HG02678 (cell line): ENCODE measurements at regions not wholly inside any gene's neighbourhood (a gene's known extent, or its start where the extent isn't known, plus 50 kb on each side); places are given as distances from the start of the nearest gene placed in this dataset.
A peak's percentile ranks its signal among the peaks of the same experiment; 100 is the strongest.

Experiments
- ATAC-seq: cut with Tn5 transposase; IDR thresholded peaks from one replicate; pipeline ENCODE4 v1.9.1; 2021; ENCODE audit warnings: mild to moderate bottlenecking, moderate library complexity; ENCODE audit not compliant: unreplicated experiment

DNA sequence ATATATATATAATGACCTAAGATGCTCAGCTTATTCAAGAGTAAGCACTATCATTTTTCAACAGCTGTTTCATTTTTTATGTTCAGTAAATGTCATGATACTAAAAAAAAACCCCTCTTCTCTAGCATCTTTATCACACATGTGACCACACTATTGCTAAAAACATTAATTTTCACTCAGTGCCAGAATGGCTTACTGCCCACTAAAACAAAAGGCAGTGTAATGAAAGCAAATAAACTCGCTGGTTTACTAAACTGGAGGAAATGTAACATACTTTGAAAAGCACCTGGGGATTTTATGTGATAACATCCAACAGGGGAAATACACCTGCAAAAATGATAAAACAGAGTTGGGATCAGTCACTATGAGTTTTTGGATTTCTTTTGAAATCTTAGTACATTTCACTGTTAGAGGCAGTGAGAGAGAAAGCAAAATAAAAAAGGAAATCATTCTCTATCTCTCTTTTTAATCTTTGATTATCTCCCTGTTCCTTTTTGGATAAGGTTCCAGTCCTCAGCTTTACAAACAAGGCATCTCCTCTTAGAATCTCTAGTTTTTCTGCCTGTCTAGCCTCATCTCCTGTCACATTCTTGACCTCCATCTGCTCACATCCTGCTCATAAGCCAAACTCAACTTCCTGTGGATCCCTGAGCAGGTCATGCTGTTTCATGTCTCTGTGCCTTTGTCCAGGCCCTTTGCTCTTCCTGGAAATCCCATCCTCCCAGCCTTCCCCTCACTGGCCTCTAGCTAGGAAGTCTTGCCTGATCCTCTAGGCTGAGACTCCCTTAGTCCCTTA, 338.0 kb downstream of the MAN2A1 start:
- ATAC-seq = peak; percentile 52

- ATAC-seq = no peak
Observed at GRCh38 chr5:110031402-110032140, 341.8 kb downstream of the MAN2A1 start.

- ATAC-seq = no peak
Observed at GRCh38 chr5:110032376-110032775, 342.6 kb downstream of the MAN2A1 start.

DNA sequence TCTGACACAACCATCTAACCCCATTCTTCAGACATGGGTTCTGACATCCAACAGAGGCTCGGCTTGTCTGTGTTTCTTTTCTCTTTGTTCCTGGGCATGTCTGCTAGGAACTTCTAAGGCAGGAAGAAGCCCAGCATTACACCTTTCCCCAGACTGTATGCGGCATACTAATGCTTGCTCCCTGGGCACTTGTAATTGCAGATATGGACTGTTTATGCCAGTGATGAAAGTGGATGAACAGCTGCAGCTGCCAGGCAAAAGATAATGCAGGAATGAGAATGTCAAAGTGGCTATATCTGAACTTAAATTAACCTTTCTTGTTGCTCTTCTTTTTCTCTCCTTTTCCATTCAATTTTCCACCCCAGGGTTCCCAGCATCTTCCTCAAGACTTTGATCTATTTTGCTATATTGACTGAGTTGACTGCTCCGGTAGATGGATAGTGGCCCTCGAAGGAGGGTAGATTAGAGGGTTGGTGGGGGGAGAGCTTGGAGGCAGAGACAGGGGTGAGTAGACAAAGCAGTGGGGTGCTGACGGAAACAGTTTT, 344.4 kb downstream of the MAN2A1 start:
- ATAC-seq = no peak

GRCh38 chr5:110038297-110038997, 348.7 kb downstream of the MAN2A1 start:
- no peak for ATAC-seq

DNA sequence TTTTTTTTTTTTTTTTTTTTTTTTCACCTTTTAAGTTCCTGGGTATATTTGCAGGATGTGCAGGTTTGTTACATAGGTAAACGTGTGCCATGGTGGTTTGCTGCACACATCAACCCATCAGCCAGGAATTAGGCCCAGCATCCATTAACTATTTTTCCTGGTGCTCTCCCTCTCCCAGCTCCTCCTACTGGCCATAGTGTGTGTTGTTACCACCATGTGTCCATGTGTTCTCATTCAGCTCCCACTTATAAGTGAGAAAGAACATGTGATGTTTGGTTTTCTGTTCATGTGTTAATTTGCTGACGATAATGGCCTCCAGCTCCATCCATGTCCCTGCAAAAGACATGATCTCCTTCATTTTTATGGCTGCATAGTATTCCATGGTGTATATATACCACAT, 350.5 kb downstream of the MAN2A1 start:
- no peak for ATAC-seq

DNA sequence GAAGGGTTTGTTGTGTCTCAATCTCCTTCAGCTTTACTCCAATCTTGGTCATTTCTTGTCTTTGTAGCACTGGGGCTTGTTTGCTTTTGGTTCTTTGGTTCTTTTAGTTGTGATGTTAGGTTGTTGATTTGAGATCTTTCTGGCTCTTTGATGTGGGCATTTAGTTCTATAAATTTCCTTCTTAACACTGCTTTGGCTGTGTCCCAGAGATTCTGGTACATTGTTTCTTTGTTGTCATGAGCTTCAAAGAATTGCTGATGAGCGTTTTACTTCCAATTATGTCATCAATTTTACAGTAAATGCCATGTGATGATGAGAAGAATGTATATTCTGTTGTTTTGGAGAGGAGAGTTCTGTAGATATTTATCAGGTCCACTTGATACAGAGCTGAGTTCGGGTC, 353.3 kb downstream of the MAN2A1 start:
- no peak for ATAC-seq

DNA sequence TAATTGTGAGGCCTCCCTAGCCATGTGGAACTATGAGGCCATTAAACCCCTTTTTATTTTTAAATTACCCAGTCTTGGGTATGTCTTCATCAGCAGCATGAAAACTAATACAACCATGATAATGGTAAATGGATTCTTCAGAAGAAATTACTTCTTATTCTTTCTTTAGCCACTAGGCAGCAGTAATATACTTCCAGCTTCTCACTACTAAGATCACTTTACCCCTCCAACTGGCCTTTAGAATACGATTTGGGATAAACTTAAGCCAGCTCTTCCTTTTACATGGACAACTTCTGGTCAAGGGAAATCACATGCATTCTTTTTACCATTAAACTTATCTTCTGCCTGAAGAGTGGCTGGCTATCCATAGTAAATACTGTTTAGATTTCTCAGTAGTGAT, 355.4 kb downstream of the MAN2A1 start:
- ATAC-seq = no peak

GRCh38 chr5:110048491-110048890, 358.8 kb downstream of the MAN2A1 start:
- ATAC-seq = no peak

- no peak for ATAC-seq
Observed at GRCh38 chr5:110049816-110050215, 360.1 kb downstream of the MAN2A1 start.

- ATAC-seq = no peak
Observed at GRCh38 chr5:110050640-110051345, 361.1 kb downstream of the MAN2A1 start.

- no peak for ATAC-seq
Observed at GRCh38 chr5:110053205-110053604, 363.5 kb downstream of the MAN2A1 start.

- ATAC-seq = no peak
Observed at GRCh38 chr5:110053824-110054223, 364.1 kb downstream of the MAN2A1 start.

DNA sequence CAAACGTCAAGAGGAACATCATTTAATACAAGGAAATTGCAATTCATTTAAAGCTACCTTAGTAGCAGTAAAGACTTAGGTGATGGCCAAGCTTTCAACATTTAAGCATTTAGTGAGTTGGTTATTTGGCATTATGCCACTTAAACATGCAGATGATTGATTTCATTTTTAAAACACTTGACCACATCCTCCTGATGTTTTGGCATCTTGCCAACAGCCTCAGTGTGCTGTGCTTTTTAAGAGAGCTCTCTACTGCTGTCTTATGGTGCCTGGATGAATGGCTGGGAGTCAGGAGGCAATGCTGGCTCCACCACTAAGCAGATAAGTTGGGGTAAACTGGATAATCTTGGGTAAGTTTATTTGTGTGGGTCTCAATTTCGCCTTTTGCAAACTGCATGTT, 364.5 kb downstream of the MAN2A1 start:
- peak; percentile 77 for ATAC-seq

GRCh38 chr5:110055302-110055701, 365.6 kb downstream of the MAN2A1 start:
- ATAC-seq = no peak

GRCh38 chr5:110056580-110057114, 366.9 kb downstream of the MAN2A1 start:
- ATAC-seq = no peak

- ATAC-seq = no peak
Observed at GRCh38 chr5:110058175-110058574, 368.4 kb downstream of the MAN2A1 start.

DNA sequence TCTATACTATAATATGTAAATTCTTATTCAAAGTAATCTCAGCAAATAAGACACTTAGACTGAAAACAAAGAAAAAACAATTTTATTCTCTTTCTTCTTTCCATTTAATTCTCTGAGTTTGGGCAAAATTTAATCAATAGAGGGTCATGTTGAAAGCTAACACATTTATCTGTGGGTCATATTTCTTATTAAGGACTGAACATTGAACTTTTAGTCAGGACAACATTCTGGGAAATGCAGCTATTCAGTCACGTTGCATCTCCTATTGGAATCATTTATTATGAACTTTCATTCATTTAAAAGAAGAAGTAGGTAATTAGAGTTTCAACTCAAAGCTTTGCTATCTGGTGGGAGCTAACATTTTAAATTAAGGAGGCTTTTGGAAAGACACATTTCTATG, 372.5 kb downstream of the MAN2A1 start:
- ATAC-seq = no peak

GRCh38 chr5:110063640-110064602, 374.2 kb downstream of the MAN2A1 start:
- no peak for ATAC-seq
